Activated gamma-delta T cell treated with anti-CD3 and anti-CD28 coated beads, Interleukin-2, amount 50 U/mL, for 16 hours (primary cell): ENCODE measurements at regions not wholly inside any gene's neighbourhood (a gene's known extent, or its start where the extent isn't known, plus 50 kb on each side); places are given as distances from the start of the nearest gene placed in this dataset.
"Not testable (repeated sequence)": the region's sequence is repeated elsewhere in the genome, so short reads cannot be mapped to it uniquely, and the experiment has no call there.

Experiments
- DNase-seq: peaks from one replicate; pipeline ENCODE4 v3.0.0-alpha.2; 2020; ENCODE audit warnings: low read depth

DNA sequence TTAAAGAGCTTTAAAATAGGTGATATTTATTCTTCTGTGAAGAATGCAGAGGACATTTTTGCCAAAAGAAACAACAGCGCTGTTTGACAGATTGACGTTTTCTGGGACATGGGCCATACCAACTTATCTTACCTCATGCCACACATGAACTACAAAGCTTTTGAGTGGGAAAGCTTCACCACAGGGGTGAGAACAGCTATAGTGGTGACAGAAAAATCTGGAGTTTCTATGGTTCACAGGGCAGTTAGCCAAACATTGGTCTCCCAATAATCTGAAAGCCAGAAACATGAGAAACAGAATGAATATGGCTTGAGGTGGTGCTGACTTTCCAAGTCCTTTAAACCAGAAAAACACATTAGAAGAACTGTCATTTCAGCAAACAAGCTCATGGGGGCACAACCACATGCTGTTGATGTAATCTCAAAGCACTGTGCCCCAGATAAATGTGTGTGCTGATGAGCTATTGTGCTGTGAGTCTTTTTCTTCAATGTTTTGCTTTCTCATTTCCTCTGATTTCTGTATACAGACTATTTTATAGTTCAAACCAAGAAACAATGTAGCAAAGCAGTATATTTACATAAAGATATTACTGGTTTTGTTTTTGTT, 905.4 kb downstream of the SLC16A7 start:
- DNase-seq: no peak

DNA sequence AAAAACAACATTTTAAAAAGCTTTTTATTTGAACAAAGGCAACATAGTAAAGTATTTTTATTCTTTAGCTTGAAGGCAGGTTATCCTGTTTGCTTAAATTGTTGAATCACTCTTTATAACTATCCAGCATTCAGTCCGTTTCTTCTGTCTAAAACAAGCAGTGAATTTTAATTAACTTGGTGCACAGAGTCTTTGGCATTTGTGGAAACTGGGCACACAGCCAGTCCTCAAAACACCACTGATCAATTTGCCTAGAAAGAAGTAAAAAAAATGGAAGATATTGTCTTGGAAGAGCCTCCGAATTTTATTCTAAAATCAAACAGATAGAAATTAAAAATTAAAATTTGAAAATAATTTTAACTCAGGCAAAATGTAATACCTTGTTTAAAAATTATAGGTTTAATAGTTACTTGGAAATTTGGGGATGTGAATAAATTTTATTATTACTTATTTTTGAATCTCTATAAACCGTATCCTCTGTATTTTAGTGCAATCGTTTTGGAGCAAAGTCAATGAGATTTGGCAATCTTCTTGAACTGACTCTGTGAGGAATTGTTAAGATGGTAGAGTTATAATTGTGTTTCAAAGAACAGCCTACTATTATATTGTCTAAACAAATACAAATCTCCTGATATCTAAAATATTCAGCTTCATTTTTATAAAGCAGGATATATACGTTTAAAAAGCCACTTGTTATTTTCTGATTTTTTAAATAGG, 927.0 kb downstream of the SLC16A7 start:
- DNase-seq: no peak

DNA sequence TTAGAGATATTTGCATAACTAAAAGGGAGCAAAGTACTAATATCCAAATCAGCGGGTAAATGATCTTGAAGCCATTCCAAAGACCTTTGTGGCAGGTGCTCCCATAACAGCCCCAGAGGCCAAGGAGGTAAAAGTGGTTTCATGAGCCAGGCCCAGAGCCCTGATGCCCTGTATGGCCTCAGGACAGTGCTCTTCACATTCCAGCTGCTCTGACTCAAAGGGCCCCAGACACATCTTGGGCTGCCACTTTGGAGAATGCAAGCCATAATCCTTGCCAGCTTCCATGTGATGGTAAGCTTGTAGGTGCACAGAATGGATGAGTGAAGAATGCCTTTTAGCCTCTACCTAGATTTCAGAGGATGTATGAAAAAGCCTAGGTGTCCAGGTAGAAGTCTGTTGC, 933.4 kb downstream of the SLC16A7 start:
- DNase-seq: no peak

DNA sequence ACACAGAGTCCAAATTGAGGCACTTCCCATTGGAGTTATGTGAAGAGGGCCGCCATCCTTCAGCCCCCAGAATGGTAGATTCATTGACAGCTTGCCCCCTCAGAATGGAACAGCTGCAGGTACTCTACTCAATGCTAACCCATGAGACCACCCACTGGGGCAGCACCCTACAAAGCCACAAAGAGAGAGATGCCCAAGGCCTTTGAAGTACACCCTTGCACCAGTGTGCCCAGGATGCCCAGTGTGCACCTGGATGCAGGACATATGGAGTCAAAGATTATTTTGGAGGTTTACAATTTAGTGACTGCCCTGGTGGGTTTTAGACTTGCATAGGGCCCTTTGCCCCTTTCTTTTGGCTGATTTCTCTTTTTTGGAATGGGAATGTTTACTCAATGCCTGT, 933.9 kb downstream of the SLC16A7 start:
- no peak for DNase-seq

DNA sequence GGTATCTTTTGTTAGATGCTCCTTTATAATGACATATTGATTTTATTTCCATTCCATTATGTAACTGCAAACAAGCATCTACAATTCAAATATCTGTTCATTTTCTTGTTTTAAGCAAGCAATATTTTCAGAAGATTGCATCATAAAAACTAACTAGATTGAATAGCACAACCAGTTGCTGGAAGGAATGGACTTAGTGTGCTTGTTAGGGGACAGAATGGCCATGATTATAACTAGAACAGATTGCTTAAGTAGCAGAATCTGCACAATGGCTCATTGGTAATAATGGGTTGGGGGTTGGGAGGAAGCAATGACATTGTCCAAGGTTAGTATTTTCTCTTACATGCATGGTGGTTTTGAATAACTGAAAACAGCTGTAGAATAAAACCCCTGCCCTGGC, 939.5 kb downstream of the SLC16A7 start:
- no peak for DNase-seq

DNA sequence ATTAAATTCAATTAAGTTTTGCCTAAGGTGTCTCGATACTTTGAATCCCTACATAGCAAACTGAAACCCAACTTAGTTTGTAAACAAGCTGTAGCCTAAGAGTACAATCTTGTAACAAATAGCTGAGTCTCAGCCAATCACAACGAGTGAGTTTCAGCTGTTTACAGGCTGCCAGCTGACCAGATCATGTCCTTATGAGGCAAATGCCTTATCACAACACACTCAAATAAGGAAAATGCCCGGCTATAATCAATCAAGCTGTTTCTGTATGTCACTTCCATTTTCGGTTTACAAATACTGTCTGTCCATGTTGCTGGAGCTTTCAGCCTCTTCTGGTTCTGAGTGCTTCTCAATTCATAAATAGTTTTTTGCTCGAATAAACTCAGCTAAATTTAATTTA, 943.8 kb downstream of the SLC16A7 start:
- DNase-seq: no peak

DNA sequence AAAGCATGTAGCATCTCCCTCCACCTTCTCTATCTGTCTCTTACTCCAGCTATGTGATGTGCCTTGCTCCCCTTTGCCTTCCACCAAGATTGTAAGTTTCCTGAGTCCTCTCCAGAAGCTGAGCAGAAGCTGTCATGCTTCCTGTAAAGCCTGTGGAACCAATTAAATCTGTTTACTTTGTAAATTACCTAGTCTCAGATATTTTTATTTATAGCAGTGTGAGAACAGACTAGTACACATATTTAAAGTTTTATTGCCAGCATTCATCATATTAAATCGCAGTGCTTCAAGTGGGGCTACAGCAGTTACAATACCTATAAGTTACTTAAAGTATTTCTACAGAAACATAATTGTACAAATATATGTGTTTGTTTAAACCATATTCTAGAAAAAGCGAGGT, 973.1 kb downstream of the SLC16A7 start:
- no peak for DNase-seq

DNA sequence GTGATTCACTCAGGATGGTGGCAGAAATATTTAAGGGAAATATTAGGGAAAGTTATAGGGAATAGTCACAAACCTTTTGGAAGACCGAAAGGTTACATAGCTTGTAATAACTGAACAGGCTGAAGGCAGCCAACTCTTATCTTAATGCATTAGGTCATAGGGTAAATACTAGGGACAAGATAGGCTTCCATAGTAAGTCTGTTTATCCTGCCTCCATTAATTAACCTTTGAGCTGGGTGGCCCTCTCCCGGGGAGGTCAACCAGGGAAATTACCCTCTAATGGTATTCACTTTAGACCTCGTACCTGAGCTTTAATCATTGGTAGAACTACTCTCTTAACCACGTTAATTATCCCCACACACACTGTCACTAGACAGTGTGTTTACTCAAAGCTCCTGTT, 981.8 kb downstream of the SLC16A7 start:
- DNase-seq: no peak

DNA sequence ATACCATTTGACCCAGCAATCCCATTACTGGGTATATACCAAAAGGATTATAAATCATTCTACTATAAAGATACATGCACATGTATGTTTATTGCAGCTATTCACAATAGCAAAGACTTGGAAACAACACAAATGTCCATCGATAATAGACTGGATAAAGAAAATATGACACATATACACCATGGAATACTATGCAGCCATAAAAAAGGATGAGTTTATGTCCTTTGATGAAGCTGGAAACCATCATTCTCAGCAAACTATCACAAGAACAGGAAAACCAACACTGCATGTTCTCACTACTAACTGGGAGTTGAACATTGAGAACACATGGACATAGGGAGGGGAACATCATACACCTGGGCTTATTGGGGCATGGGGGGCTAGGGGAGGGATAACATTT, 991.8 kb downstream of the SLC16A7 start:
- DNase-seq: not testable (repeated sequence)

DNA sequence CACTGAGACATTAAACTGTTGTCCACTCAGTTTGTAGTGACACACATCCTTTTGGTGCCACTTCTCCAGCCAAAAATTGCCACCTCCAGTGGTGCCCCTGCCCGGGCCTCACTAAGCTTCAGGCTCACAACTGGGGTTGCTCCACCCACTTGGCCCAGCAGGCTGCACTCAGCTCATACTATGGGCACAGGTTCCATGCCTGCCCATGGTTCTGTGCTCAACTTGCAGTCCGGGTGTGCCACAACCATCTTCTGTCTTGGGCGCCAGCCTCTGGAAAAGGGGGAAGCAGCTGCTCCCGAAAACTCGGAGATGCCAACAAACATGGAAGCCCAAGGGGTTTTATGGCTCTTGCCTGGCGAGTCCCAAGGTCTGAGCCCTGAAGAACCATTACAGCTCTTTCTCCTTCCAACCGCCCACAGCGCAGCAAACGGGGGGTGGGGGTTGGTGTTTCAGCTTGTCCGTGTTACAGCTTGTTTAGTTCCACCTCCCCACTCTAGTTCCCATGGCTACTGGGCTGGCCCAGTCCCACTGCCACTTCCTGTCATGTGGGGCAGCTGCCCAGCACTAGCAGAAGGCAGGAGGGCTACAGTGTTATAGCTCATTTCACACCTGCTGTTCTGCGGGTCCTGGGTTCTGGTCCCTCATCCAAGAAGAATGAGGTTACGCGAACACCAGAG, 998.3 kb downstream of the SLC16A7 start:
- DNase-seq: no peak

DNA sequence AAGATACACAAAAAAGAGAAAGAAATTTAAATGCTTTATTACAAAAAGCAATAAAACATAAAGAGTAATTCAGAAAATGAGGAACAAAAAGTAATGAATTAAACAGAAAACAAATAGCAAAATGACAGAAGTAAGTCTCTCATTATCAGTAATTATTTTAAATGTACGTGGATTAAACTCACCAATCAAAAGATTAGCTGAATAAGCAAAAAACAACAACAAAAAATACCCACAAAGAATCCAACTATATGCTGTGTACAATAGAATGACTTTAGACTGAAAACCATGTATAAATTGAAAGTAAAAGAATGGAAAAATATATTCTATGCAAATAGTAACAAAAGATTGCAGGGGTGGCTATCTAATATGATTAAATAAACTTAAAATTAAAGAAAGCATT, 1006.8 kb downstream of the SLC16A7 start:
- no peak for DNase-seq

DNA sequence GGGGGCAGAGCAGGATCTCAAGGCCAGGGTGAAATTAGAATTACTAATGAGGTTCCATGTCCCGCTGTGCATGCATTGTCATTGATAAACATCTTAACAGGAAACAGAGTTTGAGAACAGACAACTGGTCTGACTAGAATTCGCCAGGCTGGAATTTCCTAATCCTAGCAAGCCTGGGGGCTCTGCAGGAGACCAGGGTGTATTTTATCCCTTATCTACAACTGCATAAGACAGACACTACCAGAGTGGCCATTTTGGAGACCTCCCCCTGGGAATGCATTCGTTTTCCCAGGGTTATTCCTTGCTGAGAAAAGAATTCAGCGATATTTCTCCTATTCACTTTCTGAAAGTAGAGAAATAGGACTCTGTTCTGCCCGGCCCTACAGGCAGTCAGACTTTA, 1007.6 kb downstream of the SLC16A7 start:
- DNase-seq: not testable (repeated sequence)

DNA sequence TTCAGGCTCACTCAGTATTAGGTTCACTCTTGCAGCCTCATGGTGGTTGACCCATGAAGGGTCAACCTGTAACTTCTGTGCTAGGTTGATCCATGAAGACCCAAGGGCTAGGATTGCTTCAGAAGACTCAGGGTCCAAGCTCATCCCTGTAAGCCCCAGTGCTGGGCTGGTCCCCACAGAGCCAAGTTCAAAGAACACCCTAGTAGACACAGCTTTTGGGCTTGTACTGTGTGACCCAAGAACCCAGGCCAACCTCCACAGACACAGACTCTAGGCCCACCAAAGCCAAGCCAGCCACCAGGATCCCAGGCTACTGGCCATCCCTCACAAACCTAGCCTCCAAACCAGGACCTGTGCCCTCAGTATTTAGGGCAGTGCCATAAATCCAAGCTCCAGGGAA, 1020.6 kb downstream of the SLC16A7 start:
- DNase-seq: no peak

DNA sequence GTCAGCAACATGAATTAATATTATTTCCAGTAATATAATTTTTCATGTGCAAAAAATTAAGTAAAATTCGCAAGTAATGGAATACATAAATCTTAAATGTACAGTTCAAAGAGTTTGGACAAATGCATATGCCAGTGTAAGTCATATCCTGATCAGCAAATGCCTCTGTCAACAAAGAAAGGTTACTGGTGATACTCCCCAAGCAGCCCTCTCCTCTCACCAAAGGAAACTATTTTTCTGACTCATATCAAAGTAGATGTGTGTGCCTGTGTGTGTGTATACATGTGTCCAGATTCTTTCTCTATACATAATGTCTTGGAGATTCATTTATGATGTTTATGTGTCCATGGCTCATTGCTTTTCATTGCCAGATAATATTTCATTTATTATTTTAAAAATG, 1035.0 kb downstream of the SLC16A7 start:
- DNase-seq: no peak

DNA sequence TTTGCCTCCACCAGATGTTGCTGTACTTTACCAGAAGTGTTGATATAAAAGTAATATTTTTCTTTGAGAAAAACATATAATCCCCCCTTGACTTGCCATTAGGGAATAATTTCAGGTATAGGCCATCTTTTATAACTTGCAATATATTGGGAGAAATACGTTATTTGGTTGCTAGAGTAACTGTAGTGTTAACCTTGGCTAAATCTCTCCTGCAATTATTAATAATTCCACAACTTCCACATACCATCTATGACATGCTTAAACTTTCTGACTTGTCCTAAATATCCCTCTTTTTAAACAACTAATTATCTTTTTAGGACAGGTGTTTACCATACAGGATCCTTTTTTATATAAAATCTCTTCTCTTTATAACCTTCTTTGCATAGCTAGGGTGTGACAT, 1048.2 kb downstream of the SLC16A7 start:
- no peak for DNase-seq

DNA sequence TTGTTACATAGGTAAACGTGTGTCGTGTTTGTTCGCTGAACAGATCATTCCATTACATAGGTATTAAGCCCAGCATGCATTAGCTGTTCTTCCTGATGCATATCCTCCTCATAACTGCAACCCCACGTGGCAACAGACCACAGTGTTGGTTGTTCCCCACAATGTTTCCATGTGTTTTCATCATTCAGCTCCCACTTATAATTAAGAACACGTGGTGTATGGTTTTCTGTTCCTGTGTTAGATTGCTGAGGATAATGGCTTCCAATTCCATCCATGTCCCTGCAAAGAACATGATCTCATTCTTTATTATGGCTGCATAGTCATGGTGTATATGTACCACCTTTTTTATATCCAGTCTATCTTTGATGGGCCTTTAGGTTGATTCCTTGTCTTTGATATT, 1071.1 kb downstream of the SLC16A7 start:
- no peak for DNase-seq

DNA sequence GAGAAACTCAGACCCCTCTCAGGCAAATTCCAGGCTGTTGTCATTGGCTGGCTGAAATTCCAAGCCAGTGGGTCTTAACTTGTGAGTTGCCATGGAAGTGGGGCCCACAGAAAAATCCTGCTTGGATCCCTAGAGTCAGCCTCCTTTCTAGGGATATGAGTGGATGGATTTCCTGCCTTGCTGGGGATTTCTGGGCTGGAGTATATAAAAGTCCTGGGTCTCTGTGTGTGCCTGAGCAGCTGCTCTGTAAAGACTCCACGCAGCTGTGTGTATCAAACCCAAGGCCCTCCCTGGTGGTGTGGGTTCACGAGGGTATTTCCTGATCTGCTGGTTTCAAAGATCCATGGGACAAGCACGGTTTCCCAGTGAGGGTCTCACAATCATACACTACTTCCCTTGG, 1077.1 kb downstream of the SLC16A7 start:
- no peak for DNase-seq

DNA sequence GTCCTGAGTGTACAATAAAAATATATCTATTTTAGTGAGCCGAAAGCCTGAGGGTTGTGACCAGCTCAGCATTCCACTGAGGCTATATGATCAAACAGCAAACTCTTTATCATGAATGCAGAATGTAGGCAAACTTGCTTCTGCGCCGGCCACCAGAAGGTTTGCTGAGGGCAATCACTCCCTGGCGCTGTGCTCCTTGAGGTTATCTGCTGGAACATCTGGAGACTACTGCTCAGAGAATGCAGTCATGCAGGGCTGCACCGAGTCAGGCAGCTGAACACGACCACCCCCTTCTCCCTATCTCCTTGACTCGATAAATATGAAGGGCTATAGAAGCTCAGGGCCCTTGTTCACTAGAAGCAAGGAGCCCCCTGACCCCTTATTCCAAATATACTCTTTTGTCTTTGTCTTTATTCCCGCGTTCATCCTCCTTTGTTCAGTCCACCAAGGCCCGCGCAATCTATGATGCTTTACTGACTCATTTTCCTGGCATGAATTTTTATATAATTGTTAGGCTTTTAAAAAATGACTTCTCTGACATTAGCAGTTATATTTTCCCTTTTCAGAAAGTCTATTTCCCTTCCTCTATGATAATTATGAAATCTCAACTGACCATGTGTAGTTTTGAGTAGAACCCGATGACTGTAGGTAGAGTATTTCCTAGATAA, 1089.3 kb downstream of the SLC16A7 start:
- DNase-seq: no peak

DNA sequence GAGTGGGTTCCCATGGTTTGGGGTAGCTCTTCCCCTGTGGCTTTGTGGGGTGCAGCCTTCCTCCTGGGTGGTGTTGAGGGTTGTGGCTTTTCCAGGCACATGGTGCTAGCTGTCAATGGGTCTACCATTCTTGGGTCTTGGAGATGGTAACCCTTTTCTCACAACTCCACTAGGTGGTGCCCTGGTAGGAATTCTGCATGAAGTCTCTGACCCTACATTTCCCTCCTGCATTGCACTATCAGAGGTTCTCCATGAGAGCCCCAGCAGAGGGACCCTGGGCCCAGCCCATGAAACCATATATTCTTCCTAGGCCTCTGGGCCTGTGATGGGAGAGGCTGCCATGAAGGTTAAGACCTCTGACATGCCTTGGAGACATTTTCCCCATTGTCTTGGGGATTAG, 1093.3 kb downstream of the SLC16A7 start:
- DNase-seq: no peak

DNA sequence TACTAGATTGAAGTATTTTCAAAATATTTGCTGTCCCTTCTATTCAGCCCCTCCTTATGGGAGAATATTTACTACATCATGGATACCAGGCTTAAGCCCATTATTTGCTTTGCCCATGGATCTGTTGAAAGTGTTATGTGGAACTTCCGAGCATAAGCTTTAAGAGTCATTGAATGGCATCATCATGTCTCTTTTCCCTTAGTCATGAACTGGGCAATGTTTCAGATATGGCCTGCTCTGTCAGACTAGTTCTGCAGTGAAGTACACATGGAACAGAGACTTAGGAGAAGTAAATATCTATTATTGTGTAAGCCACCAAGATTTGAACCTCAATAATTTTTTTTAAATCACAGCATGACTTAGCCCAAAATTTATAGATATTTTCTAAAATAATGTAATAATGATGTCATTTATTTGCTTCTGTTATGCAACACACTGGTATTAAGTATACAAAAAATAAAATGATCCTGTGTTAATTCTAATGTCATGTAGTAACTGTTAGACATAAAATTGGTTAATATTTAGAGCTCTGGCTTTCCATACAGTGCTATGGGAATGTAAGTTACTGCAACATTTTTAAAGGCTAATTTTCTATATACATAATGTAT, 1097.3 kb downstream of the SLC16A7 start:
- no peak for DNase-seq

DNA sequence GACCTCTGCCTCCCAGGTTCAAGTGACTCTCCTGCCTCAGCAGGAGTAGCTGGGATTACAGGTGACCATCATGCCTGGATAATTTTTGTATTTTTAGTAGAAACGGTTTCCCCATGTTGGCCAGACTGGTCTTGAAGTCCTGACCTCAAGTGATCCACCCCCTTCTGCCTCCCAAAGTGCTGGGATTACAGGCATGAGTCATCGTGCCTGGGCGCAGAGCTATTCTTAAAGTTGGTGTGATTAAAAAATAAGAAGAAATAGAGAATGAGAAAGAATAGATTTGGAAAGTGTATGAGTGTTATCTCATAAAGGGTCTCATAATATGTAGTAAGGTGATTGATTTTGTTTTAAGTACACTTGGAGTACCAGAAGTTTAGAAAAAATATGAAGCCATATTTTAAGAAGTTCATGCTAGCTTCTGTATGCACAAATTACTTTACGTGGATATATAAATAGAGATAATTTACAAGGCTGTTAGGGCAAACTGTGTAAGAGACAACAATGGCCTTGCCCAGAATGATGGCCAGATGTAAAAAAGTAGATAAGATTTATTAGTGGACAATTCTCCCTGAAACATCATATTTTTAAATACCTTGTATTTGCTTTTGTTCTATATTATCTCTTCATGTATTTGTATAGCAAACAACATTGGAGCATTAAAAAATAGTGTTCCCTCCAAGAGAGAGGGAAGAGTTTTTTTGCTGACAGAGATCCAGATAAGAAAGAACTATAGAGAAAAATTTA, 1108.5 kb downstream of the SLC16A7 start:
- DNase-seq: no peak

DNA sequence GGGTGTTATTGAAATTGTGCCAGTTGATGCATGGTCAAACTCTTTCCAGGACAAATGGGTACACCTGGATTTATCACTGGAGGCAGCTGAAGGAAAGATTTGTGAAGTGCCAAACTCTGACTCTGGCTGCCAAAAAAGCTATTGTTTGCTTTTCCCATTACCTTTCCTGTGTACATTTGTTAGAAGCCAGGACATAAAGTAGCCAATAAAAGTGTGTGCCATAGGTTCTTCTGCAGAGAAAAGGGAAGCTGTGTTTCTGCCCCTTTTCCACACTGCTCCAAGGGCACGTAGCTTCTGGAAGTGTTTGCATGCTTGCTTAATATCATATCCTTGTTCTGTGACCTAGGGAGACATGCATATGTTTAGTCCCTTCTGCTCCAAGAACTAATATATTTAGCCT, 1114.4 kb downstream of the SLC16A7 start:
- no peak for DNase-seq
